GM19023 (cell line): ENCODE measurements at regions not wholly inside any gene's neighbourhood (a gene's known extent, or its start where the extent isn't known, plus 50 kb on each side); places are given as distances from the start of the nearest gene placed in this dataset.
"Not testable (repeated sequence)": the region's sequence is repeated elsewhere in the genome, so short reads cannot be mapped to it uniquely, and the experiment has no call there.

ENCODE experiments used
- ATAC-seq: cut with Tn5 transposase; IDR thresholded peaks from one replicate; pipeline ENCODE4 v1.9.1; 2021; ENCODE audit warnings: mild to moderate bottlenecking, moderate library complexity; ENCODE audit not compliant: unreplicated experiment

- no peak for ATAC-seq
These were observed 208.7 kb downstream of the LMX1A start for GRCh38 chr1:165147799-165148198.

GRCh38 chr1:165144757-165145397, 211.6 kb downstream of the LMX1A start:
- peak; percentile 82 for ATAC-seq

- ATAC-seq: no peak
These were observed 213.0 kb downstream of the LMX1A start for GRCh38 chr1:165143437-165144065.

GRCh38 chr1:165138960-165139359, 217.6 kb downstream of the LMX1A start:
- no peak for ATAC-seq

GRCh38 chr1:165137551-165138316, 218.8 kb downstream of the LMX1A start:
- no peak for ATAC-seq

- ATAC-seq: no peak
These were observed 222.1 kb downstream of the LMX1A start for GRCh38 chr1:165134431-165134830.

GRCh38 chr1:165129568-165130164, 226.8 kb downstream of the LMX1A start:
- no peak for ATAC-seq

- ATAC-seq: no peak
These were observed 231.7 kb downstream of the LMX1A start for GRCh38 chr1:165124772-165125171.

- ATAC-seq: no peak
These were observed 237.4 kb downstream of the LMX1A start for GRCh38 chr1:165119086-165119485.

GRCh38 chr1:165117482-165117881, 239.0 kb downstream of the LMX1A start:
- ATAC-seq: no peak

- ATAC-seq: no peak
These were observed 239.8 kb downstream of the LMX1A start for GRCh38 chr1:165116732-165117131.

- no peak for ATAC-seq
These were observed 240.3 kb downstream of the LMX1A start for GRCh38 chr1:165116171-165116570.

- no peak for ATAC-seq
These were observed 241.6 kb downstream of the LMX1A start for GRCh38 chr1:165114889-165115285.

- no peak for ATAC-seq
These were observed 242.3 kb downstream of the LMX1A start for GRCh38 chr1:165114022-165114888.

GRCh38 chr1:165112260-165112659, 244.3 kb downstream of the LMX1A start:
- ATAC-seq: no peak

GRCh38 chr1:165109013-165109412, 247.5 kb downstream of the LMX1A start:
- no peak for ATAC-seq

- not testable (repeated sequence) for ATAC-seq
These were observed 263.9 kb downstream of the LMX1A start for GRCh38 chr1:165092542-165093162.

GRCh38 chr1:165080253-165080896, 276.1 kb downstream of the LMX1A start:
- ATAC-seq: no peak

- no peak for ATAC-seq
These were observed 278.1 kb downstream of the LMX1A start for GRCh38 chr1:165078391-165078790.
